CD14-positive monocyte (primary cell): ENCODE measurements at regions not wholly inside any gene's neighbourhood (a gene's known extent, or its start where the extent isn't known, plus 50 kb on each side); places are given as distances from the start of the nearest gene placed in this dataset.
A peak's percentile ranks its signal among the peaks of the same experiment; 100 is the strongest.

ENCODE experiments used
- DNase-seq, 3 donors: peaks; one replicate each; pipeline ENCODE4 v3.0.0-alpha.2; 2011 to 2022
- H2AFZ ChIP-seq: 2 replicates; pipeline ENCODE4 v1.6.0; 2012; ENCODE audit warnings: mild to moderate bottlenecking, low read depth, low read length, inconsistent platforms; ENCODE audit not compliant: insufficient read depth, poor library complexity, severe bottlenecking
- H3K27ac ChIP-seq, 2 donors: 1 replicate in 1 of 2; 2 replicates in 1 of 2; pipeline ENCODE4 v1.5.1; 2012 to 2013; ENCODE audit warnings: low read length in 2 of 2, control low read depth in 1 of 2, inconsistent platforms in 1 of 2, low read depth in 1 of 2, mild to moderate bottlenecking in 1 of 2
- H3K27me3 ChIP-seq, 2 donors: one replicate each; pipeline versions ENCODE4 v1.6.0 to v1.6.1; 2011 to 2013; ENCODE audit warnings: low read length in 2 of 2; ENCODE audit not compliant: control insufficient read depth in 2 of 2, insufficient read depth in 2 of 2
- H3K36me3 ChIP-seq, 2 donors: replicated peaks in 1 of 2; 1 replicate in 1 of 2; 2 replicates in 1 of 2; pipeline versions ENCODE4 v1.5.1 to v1.6.1; 2012 to 2013; ENCODE audit warnings: low read length in 2 of 2, control low read depth in 1 of 2, inconsistent platforms in 1 of 2, mild to moderate bottlenecking in 1 of 2; ENCODE audit not compliant: insufficient read depth in 2 of 2, control insufficient read depth in 1 of 2
- H3K4me1 ChIP-seq, 2 donors: 1 replicate in 1 of 2; 2 replicates in 1 of 2; pipeline versions ENCODE4 v1.5.1 to v1.6.1; 2012 to 2013; ENCODE audit warnings: low read length in 2 of 2, control low read depth in 1 of 2, inconsistent platforms in 1 of 2, mild to moderate bottlenecking in 1 of 2, moderate library complexity in 1 of 2; ENCODE audit not compliant: insufficient read depth in 2 of 2, control insufficient read depth in 1 of 2
- H3K4me2 ChIP-seq: replicated peaks from 2 replicates; pipeline ENCODE3; 2012; ENCODE audit warnings: low read length, moderate library complexity, mild to moderate bottlenecking; ENCODE audit not compliant: poor library complexity, severe bottlenecking; ENCODE audit errors: extremely low read depth
- H3K4me3 ChIP-seq, 3 experiments: fragments of 200-600 bp in 1 of 3; sonication (generic) in 1 of 3; replicated peaks in 1 of 3; 1 replicate in 2 of 3; 2 replicates in 1 of 3; pipeline ENCODE4 v1.5.1; 2011 to 2013; ENCODE audit warnings: low read length in 3 of 3, mild to moderate bottlenecking in 3 of 3, control low read depth in 2 of 3, low read depth in 2 of 3, inconsistent platforms in 1 of 3, moderate library complexity in 1 of 3
- H3K79me2 ChIP-seq: 2 replicates; pipeline ENCODE4 v1.6.0; 2012; ENCODE audit warnings: mild to moderate bottlenecking, control low read depth, inconsistent platforms, low read length, moderate library complexity; ENCODE audit not compliant: insufficient read depth
- H3K9ac ChIP-seq: 2 replicates; pipeline ENCODE4 v1.6.0; 2017; ENCODE audit warnings: low read length, mild to moderate bottlenecking; ENCODE audit not compliant: insufficient read depth, poor library complexity, severe bottlenecking
- H3K9me3 ChIP-seq, 2 donors: replicated peaks in 1 of 2; 1 replicate in 1 of 2; 2 replicates in 1 of 2; pipeline versions ENCODE4 v1.5.1 to v1.6.1; 2012 to 2013; ENCODE audit warnings: low read length in 2 of 2, control low read depth in 1 of 2; ENCODE audit not compliant: control insufficient read depth in 1 of 2, insufficient read depth in 1 of 2
- H4K20me1 ChIP-seq: 2 replicates; pipeline ENCODE4 v1.6.0; 2012; ENCODE audit warnings: mild to moderate bottlenecking, low read length, control low read depth, moderate library complexity; ENCODE audit not compliant: insufficient read depth
- H3K27ac Mint-ChIP-seq, 7 donors: one replicate each; pipeline ENCODE4 v1.8.0; 2020; ENCODE audit warnings: mild to moderate bottlenecking in 7 of 7, mixed read lengths in 7 of 7, moderate library complexity in 6 of 7, inconsistent platforms in 2 of 7
- H3K27me3 Mint-ChIP-seq, 3 donors: one replicate each; pipeline ENCODE4 v1.8.0; 2021 to 2022; ENCODE audit warnings: low read depth in 3 of 3, mild to moderate bottlenecking in 3 of 3, mixed read lengths in 3 of 3, moderate library complexity in 3 of 3, inconsistent platforms in 1 of 3
- H3K36me3 Mint-ChIP-seq, 2 donors: one replicate each; pipeline ENCODE4 v1.8.0; 2020; ENCODE audit warnings: mixed read lengths in 2 of 2, inconsistent platforms in 1 of 2, mild to moderate bottlenecking in 1 of 2
- H3K4me1 Mint-ChIP-seq: one replicate; pipeline ENCODE4 v1.8.0; 2020; ENCODE audit warnings: mild to moderate bottlenecking, mixed read lengths
- H3K4me3 Mint-ChIP-seq, 2 donors: one replicate each; pipeline ENCODE4 v1.8.0; 2020; ENCODE audit warnings: mild to moderate bottlenecking in 2 of 2, mixed read lengths in 2 of 2, moderate library complexity in 1 of 2
- H3K9me3 Mint-ChIP-seq, 7 donors: one replicate each; pipeline ENCODE4 v1.8.0; 2020 to 2022; ENCODE audit warnings: mixed read lengths in 7 of 7, mild to moderate bottlenecking in 6 of 7, moderate library complexity in 6 of 7, inconsistent platforms in 2 of 7
- CTCF ChIP-seq: fragments of 200-600 bp; IDR thresholded peaks from one replicate; pipeline ENCODE4 v1.8.0; 2022; ENCODE audit warnings: antibody characterized with exemption, mild to moderate bottlenecking
- WGBS: methylation state at CpG from one replicate; pipeline ENCODE4 v1.1.5; 2013; ENCODE audit warnings: missing lambda C conversion rate; ENCODE audit not compliant: insufficient coverage; 5-methylcytosine and 5-hydroxymethylcytosine counted together
- intact Hi-C, 2 donors: fragments of 100-400 bp; cut with micrococcal nuclease; formaldehyde crosslinking; loops; one replicate each; pipeline versions ENCODE4 v1.15.0 to v1.15.1; 2023

GRCh38 chr1:29961293-29962059 lies 725.2 kb downstream of the PTPRU start:
- no peaks in the 10 kb centered on the region for H3K79me2 ChIP-seq
- Mint-ChIP-seq H3K27me3 (peaks cover 2 to 8% (median 4%) of the 10 kb centered on the region in 3 donors), H3K4me1 (no peaks in the 10 kb centered on the region), H3K9me3 (peaks cover 0 to 1% (median 0%) of the 10 kb centered on the region in 7 donors), H3K4me3 (no peak overlapping the region), H3K27ac (peak overlapping the region in 1 of 7 donors; percentile 26), H3K36me3 (no peaks in the 10 kb centered on the region)
- intact Hi-C loops, result no loop called here
- no peak overlapping the region for H2AFZ ChIP-seq
- H3K27ac ChIP-seq, result no peak overlapping the region
- no peaks in the 10 kb centered on the region for H3K9me3 ChIP-seq
- no peak for DNase-seq
- H3K4me1 ChIP-seq, result no peaks in the 10 kb centered on the region
- no peaks in the 10 kb centered on the region for H3K36me3 ChIP-seq
- TF ChIP-seq CTCF, result no peak
- 70% methylated on average over 2 of the region's 8 CpGs for WGBS
- H3K4me2 ChIP-seq, result no peak overlapping the region
- H3K27me3 ChIP-seq, result no peaks in the 10 kb centered on the region
- no peak overlapping the region for H3K9ac ChIP-seq
- H3K4me3 ChIP-seq, result no peak overlapping the region
- H4K20me1 ChIP-seq, result no peaks in the 10 kb centered on the region

- DNase-seq, result no peak
- Histone ChIP-seq H2AFZ (no peak overlapping the region), H3K79me2 (no peaks in the 10 kb centered on the region), H3K27me3 (no peaks in the 10 kb centered on the region), H3K4me2 (no peak overlapping the region), H3K4me1 (no peaks in the 10 kb centered on the region), H3K4me3 (no peak overlapping the region), H4K20me1 (no peaks in the 10 kb centered on the region), H3K9ac (no peak overlapping the region), H3K9me3 (no peaks in the 10 kb centered on the region), H3K36me3 (no peaks in the 10 kb centered on the region), H3K27ac (no peak overlapping the region)
- H3K27ac Mint-ChIP-seq, result peak overlapping the region in 1 of 7 donors; percentile 26
- intact Hi-C loops, result no loop called here
- H3K4me3 Mint-ChIP-seq, result no peak overlapping the region
- H3K9me3 Mint-ChIP-seq, result peaks cover 0 to 3% (median 0%) of the 10 kb centered on the region in 7 donors
- WGBS, result 74% methylated on average over 9 of the region's 10 CpGs
- peaks cover 2 to 8% (median 4%) of the 10 kb centered on the region in 3 donors for H3K27me3 Mint-ChIP-seq
- no peaks in the 10 kb centered on the region for H3K36me3 Mint-ChIP-seq
- H3K4me1 Mint-ChIP-seq, result no peaks in the 10 kb centered on the region
- no peak for TF ChIP-seq CTCF
Measured at GRCh38 chr1:29960876-29961275, 724.6 kb downstream of the PTPRU start.
